ENCODE measurements at regions not wholly inside any gene's neighbourhood (a gene's known extent, or its start where the extent isn't known, plus 50 kb on each side); places are given as distances from the start of the nearest gene placed in this dataset.

GRCh38 chr11:31939004-31939403, 127.9 kb upstream of the PAX6 start:
- no peak for TF ChIP-seq CTCF (IDR thresholded peaks at IDR 0.05; ENCODE audit: insufficient read depth, low read length, poor library complexity, severe bottlenecking)
- TF ChIP-seq EZH2phosphoT487 (conservative IDR thresholded peaks at IDR 0.05; ENCODE audit: low read length) = no peak
